Activated naive CD4-positive, alpha-beta T cell treated with anti-CD3 and anti-CD28 coated beads, Interleukin-2, amount 10 ng/mL, durations not matched to agents 7 days and 5 days (primary cell): ENCODE measurements at regions not wholly inside any gene's neighbourhood (a gene's known extent, or its start where the extent isn't known, plus 50 kb on each side); places are given as distances from the start of the nearest gene placed in this dataset.
"Not testable (repeated sequence)": the region's sequence is repeated elsewhere in the genome, so short reads cannot be mapped to it uniquely, and the experiment has no call there.

ENCODE experiments used
- CTCF ChIA-PET: fragments of 350-600 bp; sonication (Branson Sonifier 250); formaldehyde crosslinking; loops from one replicate; lab custom pipeline; 2021; ENCODE audit warnings: antibody characterized with exemption; lab: Charles Lee
- DNase-seq: peaks from one replicate; pipeline ENCODE4 v3.0.0-alpha.2; 2020
- H3K27ac Mint-ChIP-seq: one replicate; pipeline ENCODE4 v1.8.0; 2021; ENCODE audit warnings: mild to moderate bottlenecking, moderate library complexity, mixed read lengths
- H3K27me3 Mint-ChIP-seq: one replicate; pipeline ENCODE4 v1.8.0; 2021; ENCODE audit warnings: mild to moderate bottlenecking, mixed read lengths
- H3K36me3 Mint-ChIP-seq: one replicate; pipeline ENCODE4 v1.8.0; 2021; ENCODE audit warnings: mixed read lengths
- H3K4me1 Mint-ChIP-seq: one replicate; pipeline ENCODE4 v1.8.0; 2021; ENCODE audit warnings: mixed read lengths
- H3K4me3 Mint-ChIP-seq: one replicate; pipeline ENCODE4 v1.8.0; 2021; ENCODE audit warnings: mild to moderate bottlenecking, moderate library complexity, mixed read lengths
- H3K9me3 Mint-ChIP-seq: one replicate; pipeline ENCODE4 v1.8.0; 2021; ENCODE audit warnings: mixed read lengths

DNA sequence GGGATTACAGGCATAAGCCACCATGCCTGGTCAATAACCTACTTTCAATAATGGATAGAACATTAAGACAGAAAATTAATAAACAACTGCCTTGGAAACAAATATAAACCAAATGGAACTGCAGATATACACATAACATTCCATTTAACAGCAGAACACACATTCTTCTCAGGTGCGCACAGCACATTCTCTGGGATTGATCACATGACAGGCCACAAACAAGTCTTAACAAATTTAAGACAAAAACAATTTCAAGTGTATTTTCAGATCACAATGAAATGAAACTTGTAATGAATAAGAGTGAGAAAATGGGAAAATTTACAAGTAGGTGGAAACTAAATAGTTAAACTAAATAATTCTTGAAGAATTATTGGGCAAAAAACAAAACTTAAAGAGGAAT lies 167.9 kb downstream of the TBX18 start:
- no peaks in the 10 kb centered on the region for H3K4me1 Mint-ChIP-seq
- no peak overlapping the region for H3K27ac Mint-ChIP-seq
- no peaks in the 10 kb centered on the region for H3K9me3 Mint-ChIP-seq
- H3K4me3 Mint-ChIP-seq = no peak overlapping the region
- no peaks in the 10 kb centered on the region for H3K36me3 Mint-ChIP-seq
- H3K27me3 Mint-ChIP-seq = no peaks in the 10 kb centered on the region
- CTCF ChIA-PET = no interaction called here
- no peak for DNase-seq

DNA sequence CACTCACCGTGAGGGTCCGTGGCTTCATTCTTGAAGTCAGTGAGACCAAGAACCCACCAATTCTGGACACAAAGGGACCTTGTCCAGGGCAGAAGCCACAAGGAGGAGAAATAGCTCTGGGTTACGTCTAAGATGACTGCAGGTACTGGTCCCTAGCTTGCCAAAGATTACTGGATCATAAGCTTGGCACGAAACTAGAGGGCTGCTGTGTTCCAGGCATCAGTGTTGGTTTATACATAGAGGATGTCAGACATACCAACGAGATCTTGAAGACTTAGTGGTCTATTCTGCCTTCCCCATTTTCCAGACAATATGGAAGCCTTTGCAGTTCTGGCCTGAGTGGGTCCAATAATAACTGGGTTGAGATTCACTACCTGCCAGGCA lies 175.7 kb downstream of the TBX18 start:
- H3K4me3 Mint-ChIP-seq = no peak overlapping the region
- H3K36me3 Mint-ChIP-seq = no peaks in the 10 kb centered on the region
- peaks cover 2% of the 10 kb centered on the region for H3K9me3 Mint-ChIP-seq
- no peak for DNase-seq
- H3K27ac Mint-ChIP-seq = no peak overlapping the region
- H3K4me1 Mint-ChIP-seq = peaks cover 6% of the 10 kb centered on the region
- CTCF ChIA-PET = no interaction called here
- no peaks in the 10 kb centered on the region for H3K27me3 Mint-ChIP-seq

DNA sequence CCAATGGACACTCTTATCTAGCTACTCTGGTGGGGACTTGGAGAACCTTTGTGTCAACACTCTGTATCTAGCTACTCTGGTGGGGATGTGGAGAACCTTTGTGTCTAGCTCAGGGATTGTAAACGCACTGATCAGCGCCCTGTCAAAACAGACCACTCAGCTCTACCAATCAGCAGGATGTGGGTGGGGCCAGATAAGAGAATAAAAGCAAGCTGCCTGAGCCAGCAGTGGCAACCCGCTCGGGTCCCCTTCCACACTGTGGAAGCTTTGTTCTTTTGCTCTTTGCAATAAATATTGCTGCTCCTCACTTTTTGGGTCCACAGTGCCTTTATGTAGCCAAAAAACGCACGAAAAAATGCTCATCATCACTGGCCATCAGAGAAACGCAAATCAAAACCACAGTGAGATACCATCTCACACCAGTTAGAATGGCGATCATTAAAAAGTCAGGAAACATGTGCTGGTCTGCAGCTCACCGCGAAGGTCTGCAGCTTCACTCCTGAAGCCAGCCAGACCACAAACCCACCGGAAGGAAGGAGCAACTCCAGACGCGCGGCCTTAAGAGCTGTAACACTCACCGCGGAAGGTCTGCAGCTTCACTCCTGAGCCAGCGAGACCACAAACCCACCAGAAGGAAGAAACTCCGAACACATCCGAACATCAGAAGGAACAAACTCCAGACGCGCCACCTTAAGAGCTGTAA lies 176.3 kb downstream of the TBX18 start:
- H3K9me3 Mint-ChIP-seq, H3K4me1 Mint-ChIP-seq, H3K36me3 Mint-ChIP-seq, DNase-seq, H3K27ac Mint-ChIP-seq, H3K4me3 Mint-ChIP-seq, CTCF ChIA-PET, H3K27me3 Mint-ChIP-seq: not testable (repeated sequence)

DNA sequence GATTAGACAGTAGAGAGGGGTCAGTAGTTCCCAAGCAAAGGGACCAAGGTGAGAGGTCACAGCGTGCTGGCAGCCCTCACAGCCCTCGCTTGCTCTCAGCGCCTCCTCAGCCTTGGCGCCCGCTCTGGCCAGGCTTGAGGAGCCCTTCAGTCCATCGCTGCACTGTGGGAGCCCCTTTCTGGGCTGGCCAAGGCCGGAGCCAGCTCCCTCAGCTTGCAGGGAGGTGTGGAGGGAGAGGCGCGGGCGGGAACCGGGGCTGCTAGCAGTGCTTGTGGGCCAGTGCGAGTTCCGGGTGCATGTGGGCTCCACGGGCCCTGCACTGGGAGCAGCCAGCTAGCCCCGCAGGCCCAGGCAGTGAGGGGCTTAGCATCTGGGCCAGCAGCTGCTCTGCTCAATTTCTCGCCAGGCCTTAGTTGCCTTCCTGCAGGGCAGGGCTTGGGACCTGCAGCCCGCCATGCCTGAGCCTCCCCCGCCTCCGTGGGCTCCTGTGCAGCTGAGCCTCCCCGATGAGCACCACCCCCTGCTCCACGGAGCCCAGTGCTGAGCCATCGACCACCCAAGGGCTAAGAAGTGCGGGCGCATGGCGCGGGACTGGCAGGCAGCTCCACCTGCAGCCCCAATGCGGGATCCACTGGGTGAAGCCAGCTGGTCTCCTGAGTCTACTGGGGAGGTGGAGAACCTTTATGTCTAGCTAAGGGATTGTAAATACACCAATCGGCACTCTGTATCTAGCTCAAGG lies 177.0 kb downstream of the TBX18 start:
- H3K4me1 Mint-ChIP-seq, H3K27ac Mint-ChIP-seq, CTCF ChIA-PET, H3K9me3 Mint-ChIP-seq, H3K4me3 Mint-ChIP-seq, DNase-seq, H3K27me3 Mint-ChIP-seq, H3K36me3 Mint-ChIP-seq: not testable (repeated sequence)

DNA sequence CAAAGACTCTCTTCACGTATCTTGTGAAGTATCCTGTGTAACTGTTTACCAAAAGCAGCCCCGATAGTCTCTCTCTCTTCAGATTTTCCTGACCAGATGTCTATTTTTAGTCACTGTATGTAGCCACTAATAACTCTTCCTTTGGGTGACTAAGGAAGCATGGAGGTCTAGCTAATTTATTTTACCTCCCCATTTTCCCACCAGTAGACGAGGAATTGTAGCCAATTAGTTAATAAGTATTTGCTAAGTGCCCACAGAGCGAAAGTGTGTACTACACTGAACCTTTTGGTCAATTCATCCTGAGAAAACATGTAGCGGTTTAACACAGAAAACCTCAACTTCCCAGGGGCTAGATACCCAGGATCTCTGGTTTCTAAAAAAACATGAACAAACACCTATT lies 180.6 kb downstream of the TBX18 start:
- Mint-ChIP-seq H3K4me1 (peaks cover 6% of the 10 kb centered on the region), H3K9me3 (peaks cover 2% of the 10 kb centered on the region), H3K27me3 (no peaks in the 10 kb centered on the region), H3K36me3 (no peaks in the 10 kb centered on the region), H3K27ac (no peak overlapping the region), H3K4me3 (no peak overlapping the region)
- CTCF ChIA-PET = no interaction called here
- no peak for DNase-seq

DNA sequence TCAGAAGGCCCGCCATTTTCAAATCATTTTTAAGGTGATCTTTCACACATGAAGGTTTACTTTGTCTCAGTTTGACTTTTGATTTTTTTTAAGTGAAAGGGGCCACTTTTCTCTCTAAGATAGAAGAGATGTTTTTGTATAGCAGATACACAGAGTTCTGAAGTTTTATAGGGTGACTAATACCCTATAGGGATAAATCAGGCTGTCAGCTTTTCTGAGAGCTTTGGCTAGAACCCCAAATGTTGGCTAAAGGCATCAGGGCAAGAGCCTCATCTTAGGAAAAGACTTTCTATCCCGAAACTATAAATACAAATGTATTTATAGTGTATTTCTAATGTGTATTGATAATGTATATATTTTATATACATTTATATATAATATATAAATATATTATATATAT lies 181.4 kb downstream of the TBX18 start:
- no peak for DNase-seq
- Mint-ChIP-seq H3K4me3 (no peak overlapping the region), H3K27ac (no peak overlapping the region), H3K27me3 (no peaks in the 10 kb centered on the region), H3K4me1 (no peaks in the 10 kb centered on the region), H3K9me3 (peaks cover 2% of the 10 kb centered on the region), H3K36me3 (no peaks in the 10 kb centered on the region)
- CTCF ChIA-PET = no interaction called here

DNA sequence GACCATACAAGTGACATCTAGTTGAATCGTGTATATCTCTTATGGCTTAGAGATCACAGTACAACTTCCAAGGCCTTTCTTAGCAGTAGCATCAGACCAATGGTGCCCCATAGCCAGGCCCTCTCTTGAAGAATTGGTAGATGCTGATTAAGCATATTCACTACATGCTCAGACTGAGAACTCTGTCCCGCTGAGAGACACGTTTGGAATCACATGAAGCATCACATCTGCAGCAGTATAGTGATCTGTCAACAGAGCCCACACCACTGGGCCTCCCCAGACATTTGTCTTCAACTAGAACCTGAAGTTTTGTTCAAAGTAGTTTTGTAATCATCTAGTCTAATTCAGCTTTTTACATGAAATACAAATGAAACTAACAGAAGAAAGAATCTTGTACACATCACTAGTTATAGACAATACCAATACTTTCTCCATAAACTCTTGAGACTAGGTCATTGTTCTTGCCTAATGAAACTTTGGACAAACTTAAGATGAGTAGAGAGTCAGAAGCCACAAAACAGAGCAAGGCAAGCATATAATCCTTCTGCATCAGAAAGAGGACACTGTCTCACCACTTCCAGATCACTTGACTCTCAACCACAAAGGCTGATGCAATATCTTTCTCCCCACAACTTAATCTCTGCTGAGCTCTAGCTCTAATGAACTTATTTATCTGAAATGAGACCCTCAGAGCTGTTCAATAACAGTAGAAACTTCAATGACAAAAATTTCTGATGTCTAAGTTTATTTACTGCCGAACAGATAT lies 182.7 kb downstream of the TBX18 start:
- Mint-ChIP-seq H3K4me1 (no peaks in the 10 kb centered on the region), H3K27ac (no peak overlapping the region), H3K36me3 (no peaks in the 10 kb centered on the region), H3K27me3 (no peaks in the 10 kb centered on the region), H3K9me3 (peaks cover 2% of the 10 kb centered on the region), H3K4me3 (no peak overlapping the region)
- CTCF ChIA-PET = no interaction called here
- no peak for DNase-seq

DNA sequence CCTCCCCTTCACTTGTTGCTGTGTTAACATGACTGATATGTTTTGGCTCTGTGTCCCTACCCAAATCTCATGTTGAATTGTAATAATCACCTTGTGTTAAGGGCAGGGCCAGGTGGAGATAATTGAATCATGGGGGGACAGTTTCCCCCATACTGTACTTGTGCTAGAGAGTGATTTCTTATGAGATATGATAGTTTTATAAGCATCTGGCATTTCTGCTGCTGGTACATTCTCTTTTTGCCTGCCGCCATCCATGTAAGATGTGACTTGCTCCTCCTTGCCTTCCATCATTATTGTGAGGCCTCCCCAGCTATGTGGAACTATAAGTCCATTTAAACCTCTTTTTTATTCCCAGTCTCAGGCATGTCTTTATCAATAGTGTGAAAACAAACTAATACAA lies 185.0 kb downstream of the TBX18 start:
- no peaks in the 10 kb centered on the region for H3K36me3 Mint-ChIP-seq
- CTCF ChIA-PET = no interaction called here
- H3K4me3 Mint-ChIP-seq = no peak overlapping the region
- H3K4me1 Mint-ChIP-seq = no peaks in the 10 kb centered on the region
- no peak overlapping the region for H3K27ac Mint-ChIP-seq
- no peaks in the 10 kb centered on the region for H3K9me3 Mint-ChIP-seq
- H3K27me3 Mint-ChIP-seq = no peaks in the 10 kb centered on the region
- DNase-seq = no peak

DNA sequence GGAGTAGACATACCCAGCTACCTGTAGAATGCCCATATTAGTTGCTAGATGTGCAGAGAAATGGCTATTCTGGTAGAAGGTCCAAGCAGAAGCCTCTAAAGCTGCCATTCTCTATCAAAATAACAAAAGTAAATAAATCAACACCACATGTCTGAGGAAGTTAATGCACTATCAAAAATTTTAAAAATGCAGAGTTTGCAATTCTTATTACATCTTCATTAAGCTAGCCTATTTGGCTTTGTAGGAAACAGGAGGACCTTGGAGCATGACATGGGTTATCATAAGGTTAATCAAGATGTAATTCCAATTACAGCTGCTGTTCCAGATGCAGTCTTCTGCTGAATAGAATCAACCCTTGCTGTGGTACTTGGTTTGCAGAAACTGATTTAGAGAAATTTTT lies 188.4 kb downstream of the TBX18 start:
- Mint-ChIP-seq H3K27ac (no peak overlapping the region), H3K27me3 (no peaks in the 10 kb centered on the region), H3K9me3 (no peaks in the 10 kb centered on the region), H3K36me3 (no peaks in the 10 kb centered on the region), H3K4me3 (no peak overlapping the region), H3K4me1 (no peaks in the 10 kb centered on the region)
- CTCF ChIA-PET = no interaction called here
- no peak for DNase-seq

DNA sequence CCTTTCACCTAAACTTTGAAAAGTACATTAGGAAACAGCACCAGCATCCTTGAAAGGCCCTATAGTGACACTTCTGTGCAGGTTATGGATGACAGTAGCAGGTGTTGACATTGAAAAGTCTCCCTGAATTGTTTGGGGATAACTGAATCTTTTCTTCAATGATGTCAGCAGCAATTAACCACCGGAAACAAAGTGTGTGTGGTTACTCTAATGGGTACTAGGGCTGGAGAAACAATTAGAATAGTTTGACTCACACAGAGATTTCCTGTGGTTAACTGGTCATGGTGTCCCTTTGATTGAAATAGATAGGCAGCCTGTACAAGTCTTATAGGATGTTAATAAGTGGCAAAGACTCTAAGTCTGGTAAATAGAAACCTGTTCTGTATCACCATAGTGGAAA lies 189.1 kb downstream of the TBX18 start:
- Mint-ChIP-seq H3K27me3 (no peaks in the 10 kb centered on the region), H3K4me1 (no peaks in the 10 kb centered on the region)
- DNase-seq = no peak

DNA sequence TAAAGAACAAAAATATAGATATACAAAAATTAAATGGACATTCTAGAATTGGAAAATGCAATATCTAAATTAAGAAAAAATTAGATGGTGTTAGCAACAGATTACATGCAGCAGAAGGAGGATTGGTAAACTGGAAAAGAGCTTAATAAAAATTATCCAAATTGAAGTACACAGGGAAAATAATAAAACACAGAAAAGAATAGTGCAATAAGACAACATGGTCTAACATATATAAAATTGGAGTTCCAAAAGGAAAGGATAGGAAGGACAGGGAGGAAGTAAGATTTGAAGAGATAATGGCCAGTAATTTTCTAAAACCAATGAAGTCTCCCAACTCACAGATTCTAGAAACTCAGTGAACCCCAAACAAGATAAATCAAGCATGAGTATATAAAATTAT lies 194.5 kb downstream of the TBX18 start:
- DNase-seq = no peak
- Mint-ChIP-seq H3K4me3 (no peak overlapping the region), H3K27me3 (no peaks in the 10 kb centered on the region), H3K9me3 (no peaks in the 10 kb centered on the region), H3K36me3 (no peaks in the 10 kb centered on the region), H3K27ac (no peak overlapping the region), H3K4me1 (no peaks in the 10 kb centered on the region)
- CTCF ChIA-PET = no interaction called here

More for the DNA sequence above, 189.1 kb downstream of the TBX18 start:
- Mint-ChIP-seq H3K9me3 (no peaks in the 10 kb centered on the region), H3K36me3 (no peaks in the 10 kb centered on the region), H3K4me3 (no peak overlapping the region), H3K27ac (no peak overlapping the region)
- CTCF ChIA-PET = no interaction called here

DNA sequence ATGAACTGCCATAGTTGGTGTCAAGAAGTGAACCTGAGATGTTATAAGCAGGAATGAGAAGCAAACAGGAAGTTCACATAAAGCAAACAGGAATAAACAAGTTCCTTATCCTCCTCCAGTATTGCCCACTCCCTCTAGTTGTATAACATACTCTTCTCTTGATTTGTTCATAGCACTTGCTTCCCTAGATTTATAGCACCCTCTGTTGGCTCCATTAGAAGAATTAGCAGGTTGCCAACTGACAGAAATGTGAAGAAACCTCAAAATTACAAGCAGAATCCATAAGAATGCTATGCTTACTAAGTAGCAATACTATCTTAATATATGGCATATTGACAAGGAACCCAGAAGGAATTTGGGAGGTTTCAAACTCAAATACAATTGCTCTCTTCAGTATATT lies 195.4 kb downstream of the TBX18 start:
- H3K27me3 Mint-ChIP-seq = no peaks in the 10 kb centered on the region
- no peak for DNase-seq
- CTCF ChIA-PET = no interaction called here
- H3K4me1 Mint-ChIP-seq = no peaks in the 10 kb centered on the region
- H3K9me3 Mint-ChIP-seq = peaks cover under 1% of the 10 kb centered on the region
- H3K4me3 Mint-ChIP-seq = no peak overlapping the region
- H3K36me3 Mint-ChIP-seq = no peaks in the 10 kb centered on the region
- no peak overlapping the region for H3K27ac Mint-ChIP-seq

DNA sequence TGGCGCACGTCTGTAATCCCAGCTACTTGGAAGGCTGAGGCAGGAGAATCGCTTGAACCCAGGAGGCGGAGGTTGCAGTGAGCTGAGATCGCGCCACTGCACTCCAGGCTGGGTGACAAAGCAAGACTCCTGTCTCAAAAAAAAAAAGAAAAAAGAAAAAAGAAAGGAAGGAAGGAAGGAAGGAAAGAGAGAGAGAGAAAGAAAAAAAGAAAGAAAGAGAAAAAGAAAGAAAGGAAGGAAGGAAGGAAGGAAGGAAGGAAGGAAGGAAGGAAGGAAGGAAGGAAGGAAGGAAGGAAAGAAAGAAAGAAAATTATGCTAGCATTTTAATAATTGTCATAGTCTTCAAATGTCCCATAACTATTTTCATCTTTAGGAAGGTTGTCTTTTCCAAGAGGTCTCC lies 198.7 kb downstream of the TBX18 start:
- H3K27ac Mint-ChIP-seq, CTCF ChIA-PET, H3K4me1 Mint-ChIP-seq, H3K27me3 Mint-ChIP-seq, H3K9me3 Mint-ChIP-seq, DNase-seq, H3K36me3 Mint-ChIP-seq, H3K4me3 Mint-ChIP-seq: not testable (repeated sequence)

DNA sequence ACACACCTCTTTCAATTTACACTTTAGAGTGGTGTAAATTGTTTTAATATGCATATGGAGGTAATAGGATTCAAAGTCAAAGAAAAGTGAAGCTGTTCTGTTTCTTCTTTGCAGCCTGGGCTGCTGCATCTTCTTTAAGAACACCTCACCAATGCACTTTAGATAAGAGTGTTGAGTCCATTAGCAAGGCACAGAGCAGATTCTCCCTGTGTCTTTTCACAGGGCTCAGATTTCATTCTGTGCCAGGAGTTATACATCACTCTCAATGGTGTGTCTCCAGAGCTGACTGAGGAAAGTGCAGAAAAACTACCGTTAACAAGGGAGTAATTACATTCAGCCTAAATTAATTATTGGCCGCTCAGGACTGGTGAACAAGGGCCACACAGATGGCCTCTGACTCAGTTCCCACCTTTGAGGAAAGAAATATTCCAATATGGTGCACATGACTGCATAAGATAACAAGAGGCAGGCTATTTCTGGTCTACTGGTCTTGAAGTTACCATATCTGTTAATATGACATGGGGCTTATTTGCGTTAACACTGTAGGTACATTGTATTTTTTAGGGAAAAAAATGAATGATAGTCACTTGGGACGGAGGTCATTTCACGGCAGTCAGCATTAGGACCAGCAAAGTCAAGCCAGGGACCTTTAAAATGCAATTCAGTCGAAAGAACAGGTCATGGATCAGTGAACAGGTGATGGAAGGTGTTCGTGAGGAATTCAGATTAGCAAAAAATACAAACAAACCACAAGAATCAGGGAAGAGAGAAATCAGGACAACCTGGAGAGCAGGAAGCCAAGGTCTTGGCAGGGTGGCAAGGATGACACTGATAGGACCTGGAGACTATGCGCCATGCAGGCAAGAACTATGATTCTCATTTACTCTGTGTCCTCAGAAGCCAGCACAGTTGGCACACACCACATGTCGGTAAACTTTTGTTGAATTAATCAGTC lies 203.7 kb downstream of the TBX18 start:
- no peaks in the 10 kb centered on the region for H3K27me3 Mint-ChIP-seq
- peaks cover 4% of the 10 kb centered on the region for H3K9me3 Mint-ChIP-seq
- no peak for DNase-seq
- CTCF ChIA-PET = no interaction called here
- no peak overlapping the region for H3K27ac Mint-ChIP-seq
- H3K4me1 Mint-ChIP-seq = no peaks in the 10 kb centered on the region
- H3K36me3 Mint-ChIP-seq = no peaks in the 10 kb centered on the region
- no peak overlapping the region for H3K4me3 Mint-ChIP-seq
